ENCODE measurements at regions not wholly inside any gene's neighbourhood (a gene's known extent, or its start where the extent isn't known, plus 50 kb on each side); places are given as distances from the start of the nearest gene placed in this dataset.

DNA sequence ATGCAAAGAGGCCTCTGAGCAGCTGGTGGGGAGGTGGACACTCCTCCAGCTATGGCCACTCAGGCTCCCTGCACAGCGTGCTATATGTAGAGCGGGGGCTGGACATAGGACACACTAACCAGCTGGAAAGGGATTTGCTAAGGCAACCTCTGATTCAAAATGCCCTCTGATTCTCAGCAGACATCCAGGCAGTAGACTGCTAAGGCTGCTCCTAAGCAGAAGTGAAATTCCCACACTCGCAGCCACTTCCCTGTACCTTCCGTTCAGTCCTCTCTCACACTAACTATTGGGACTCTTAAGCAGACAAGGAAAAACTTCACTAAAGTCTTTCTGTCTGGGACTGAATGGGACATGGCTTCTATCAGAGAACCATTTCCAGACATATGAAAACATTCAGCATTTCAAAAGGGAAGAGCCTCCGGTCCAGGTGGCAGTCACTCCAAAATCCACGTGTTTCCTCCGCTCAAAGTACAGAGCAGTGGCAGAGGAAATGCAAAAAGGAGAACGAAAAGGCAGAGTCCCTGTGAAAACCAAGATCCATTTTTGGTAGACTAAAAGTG lies 265.8 kb downstream of the TTC32 start:
- TF ChIP-seq, protein P1, sequence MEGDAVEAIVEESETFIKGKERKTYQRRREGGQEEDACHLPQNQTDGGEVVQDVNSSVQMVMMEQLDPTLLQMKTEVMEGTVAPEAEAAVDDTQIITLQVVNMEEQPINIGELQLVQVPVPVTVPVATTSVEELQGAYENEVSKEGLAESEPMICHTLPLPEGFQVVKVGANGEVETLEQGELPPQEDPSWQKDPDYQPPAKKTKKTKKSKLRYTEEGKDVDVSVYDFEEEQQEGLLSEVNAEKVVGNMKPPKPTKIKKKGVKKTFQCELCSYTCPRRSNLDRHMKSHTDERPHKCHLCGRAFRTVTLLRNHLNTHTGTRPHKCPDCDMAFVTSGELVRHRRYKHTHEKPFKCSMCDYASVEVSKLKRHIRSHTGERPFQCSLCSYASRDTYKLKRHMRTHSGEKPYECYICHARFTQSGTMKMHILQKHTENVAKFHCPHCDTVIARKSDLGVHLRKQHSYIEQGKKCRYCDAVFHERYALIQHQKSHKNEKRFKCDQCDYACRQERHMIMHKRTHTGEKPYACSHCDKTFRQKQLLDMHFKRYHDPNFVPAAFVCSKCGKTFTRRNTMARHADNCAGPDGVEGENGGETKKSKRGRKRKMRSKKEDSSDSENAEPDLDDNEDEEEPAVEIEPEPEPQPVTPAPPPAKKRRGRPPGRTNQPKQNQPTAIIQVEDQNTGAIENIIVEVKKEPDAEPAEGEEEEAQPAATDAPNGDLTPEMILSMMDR (CRISPR knock-in tag; IDR thresholded peaks at IDR 0.05), result no peak
- TF ChIP-seq TMF1 (CRISPR knock-in tag; IDR thresholded peaks at IDR 0.05; ENCODE audit: low read depth) (no peak), YEATS4 (CRISPR knock-in tag; IDR thresholded peaks at IDR 0.05; ENCODE audit: borderline replicate concordance) (no peak), ZNF251 (CRISPR knock-in tag; IDR thresholded peaks at IDR 0.05) (no peak), EEA1 (CRISPR knock-in tag; IDR thresholded peaks at IDR 0.05; ENCODE audit: borderline replicate concordance) (no peak), FOXA1 (IDR thresholded peaks at IDR 0.05) (no peak), FOXA1 (CRISPR knock-in tag; IDR thresholded peaks at IDR 0.05) (no peak), CEBPG (CRISPR knock-in tag; IDR thresholded peaks at IDR 0.05) (no peak), SMARCE1 (IDR thresholded peaks at IDR 0.05; ENCODE audit: borderline replicate concordance) (no peak)
- TF ChIP-seq, protein P2, sequence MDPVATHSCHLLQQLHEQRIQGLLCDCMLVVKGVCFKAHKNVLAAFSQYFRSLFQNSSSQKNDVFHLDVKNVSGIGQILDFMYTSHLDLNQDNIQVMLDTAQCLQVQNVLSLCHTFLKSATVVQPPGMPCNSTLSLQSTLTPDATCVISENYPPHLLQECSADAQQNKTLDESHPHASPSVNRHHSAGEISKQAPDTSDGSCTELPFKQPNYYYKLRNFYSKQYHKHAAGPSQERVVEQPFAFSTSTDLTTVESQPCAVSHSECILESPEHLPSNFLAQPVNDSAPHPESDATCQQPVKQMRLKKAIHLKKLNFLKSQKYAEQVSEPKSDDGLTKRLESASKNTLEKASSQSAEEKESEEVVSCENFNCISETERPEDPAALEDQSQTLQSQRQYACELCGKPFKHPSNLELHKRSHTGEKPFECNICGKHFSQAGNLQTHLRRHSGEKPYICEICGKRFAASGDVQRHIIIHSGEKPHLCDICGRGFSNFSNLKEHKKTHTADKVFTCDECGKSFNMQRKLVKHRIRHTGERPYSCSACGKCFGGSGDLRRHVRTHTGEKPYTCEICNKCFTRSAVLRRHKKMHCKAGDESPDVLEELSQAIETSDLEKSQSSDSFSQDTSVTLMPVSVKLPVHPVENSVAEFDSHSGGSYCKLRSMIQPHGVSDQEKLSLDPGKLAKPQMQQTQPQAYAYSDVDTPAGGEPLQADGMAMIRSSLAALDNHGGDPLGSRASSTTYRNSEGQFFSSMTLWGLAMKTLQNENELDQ (CRISPR knock-in tag; IDR thresholded peaks at IDR 0.05; ENCODE audit: borderline replicate concordance), result no peak
- TF ChIP-seq, protein P3, sequence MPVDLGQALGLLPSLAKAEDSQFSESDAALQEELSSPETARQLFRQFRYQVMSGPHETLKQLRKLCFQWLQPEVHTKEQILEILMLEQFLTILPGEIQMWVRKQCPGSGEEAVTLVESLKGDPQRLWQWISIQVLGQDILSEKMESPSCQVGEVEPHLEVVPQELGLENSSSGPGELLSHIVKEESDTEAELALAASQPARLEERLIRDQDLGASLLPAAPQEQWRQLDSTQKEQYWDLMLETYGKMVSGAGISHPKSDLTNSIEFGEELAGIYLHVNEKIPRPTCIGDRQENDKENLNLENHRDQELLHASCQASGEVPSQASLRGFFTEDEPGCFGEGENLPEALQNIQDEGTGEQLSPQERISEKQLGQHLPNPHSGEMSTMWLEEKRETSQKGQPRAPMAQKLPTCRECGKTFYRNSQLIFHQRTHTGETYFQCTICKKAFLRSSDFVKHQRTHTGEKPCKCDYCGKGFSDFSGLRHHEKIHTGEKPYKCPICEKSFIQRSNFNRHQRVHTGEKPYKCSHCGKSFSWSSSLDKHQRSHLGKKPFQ (CRISPR knock-in tag; IDR thresholded peaks at IDR 0.05; ENCODE audit: insufficient replicate concordance), result no peak

All from HepG2 (cell line).